ENCODE measurements at regions not wholly inside any gene's neighbourhood (a gene's known extent, or its start where the extent isn't known, plus 50 kb on each side); places are given as distances from the start of the nearest gene placed in this dataset.

- Histone ChIP-seq H2AFZ (ENCODE audit: low read depth, low read length) (no peak overlapping the region), H3K27ac (ENCODE audit: insufficient read depth, low read depth, low read length) (no peak overlapping the region), H3K4me2 (ENCODE audit: insufficient read depth, low read length) (no peak overlapping the region), H3K9me1 (replicated peaks; ENCODE audit: control insufficient read depth, extremely low read depth, insufficient read depth, low read length) (no peaks in the 10 kb centered on the region), H3K9ac (replicated peaks; ENCODE audit: extremely low read depth, insufficient read depth, low read length) (no peak overlapping the region), H4K20me1 (replicated peaks; ENCODE audit: control insufficient read depth, extremely low read depth, insufficient read depth, low read length) (no peaks in the 10 kb centered on the region), H3K4me1 (ENCODE audit: control insufficient read depth, extremely low read depth, insufficient read depth, low read length) (peaks cover 27% of the 10 kb centered on the region), H3K9me3 (replicated peaks; ENCODE audit: control insufficient read depth, insufficient read depth, low read length) (no peaks in the 10 kb centered on the region), H3K4me3 (replicated peaks in 1 of 3; ENCODE audit: insufficient read depth in 1 of 3, low read depth in 1 of 3, low read length in 3 of 3) (no peak overlapping the region), H3K27me3 (ENCODE audit: control insufficient read depth in 2 of 2, insufficient read depth in 2 of 2, low read length in 2 of 2) (no peaks in the 10 kb centered on the region), H3K36me3 (ENCODE audit: control insufficient read depth in 2 of 2, extremely low read depth in 1 of 2, insufficient read depth in 2 of 2, low read length in 2 of 2) (no peaks in the 10 kb centered on the region), H3K79me2 (ENCODE audit: control insufficient read depth, insufficient read depth, low read length) (no peaks in the 10 kb centered on the region)
- dilution Hi-C loops (cut with MboI; ENCODE audit: extremely low pct_ligation_motif_present, low sequenced_read_pairs) = no loop called here
- intact Hi-C loops (cut with micrococcal nuclease) = no loop called here
- ChIA-PET POLR2A (no interaction called here), CTCF (interaction anchor here (1.1 to 1.3 kb wide), 2 partner anchors 12 to 80 kb away, joined by 3 read pairs; no protein-coding TSS in a partner anchor)
- DNase-seq (ENCODE audit: low read depth, low spot score) = no peak
- FAIRE-seq = no peak
- TF ChIP-seq MYC (IDR thresholded peaks at IDR 0.05; ENCODE audit: low read depth, low read length) = no peak
- no peak for TF ChIP-seq JUN (IDR thresholded peaks at IDR 0.05; ENCODE audit: borderline replicate concordance, insufficient read depth, insufficient read length, low read depth)
- TF ChIP-seq POLR2A (IDR thresholded peaks at IDR 0.05; ENCODE audit: low read depth, low read length) = no peak
- TF ChIP-seq MAX (IDR thresholded peaks at IDR 0.05; ENCODE audit: insufficient read depth, insufficient read length) = no peak
- TF ChIP-seq FOS (IDR thresholded peaks at IDR 0.05; ENCODE audit: borderline replicate concordance, insufficient read depth, low read length) = no peak
- no peak for TF ChIP-seq EZH2 (IDR thresholded peaks at IDR 0.05; ENCODE audit: borderline replicate concordance, low read depth, low read length, severe bottlenecking)
- no peak for TF ChIP-seq GATA2 (IDR thresholded peaks at IDR 0.05; ENCODE audit: insufficient read depth, insufficient read length, low read depth, low read length)
- no peak for TF ChIP-seq CTCF (IDR thresholded peaks at IDR 0.05; ENCODE audit: extremely low read depth in 1 of 2, insufficient read depth in 1 of 2, low read depth in 1 of 2, low read length in 2 of 2)
- TF ChIP-seq POLR2AphosphoS5 (IDR thresholded peaks at IDR 0.05; ENCODE audit: insufficient read depth, low read depth, low read length) = no peak
- no TSS peak for BruUV-seq (replicated peaks)
Observed at GRCh38 chr14:51454351-51454750, 197.4 kb upstream of the FRMD6 start.

Measured in endothelial cell of umbilical vein (primary cell).